Activated CD4-positive, CD25-positive, alpha-beta regulatory T cell treated with anti-CD3 and anti-CD28 coated beads, Interleukin-2, amount 50 U/mL, for 24 hours (primary cell): ENCODE measurements at regions not wholly inside any gene's neighbourhood (a gene's known extent, or its start where the extent isn't known, plus 50 kb on each side); places are given as distances from the start of the nearest gene placed in this dataset.
"Not testable (repeated sequence)": the region's sequence is repeated elsewhere in the genome, so short reads cannot be mapped to it uniquely, and the experiment has no call there.

Experiments used
- ATAC-seq, 2 donors: fragments of 150-1000 bp; cut with Tn5 transposase; one replicate each; pipeline ENCODE4 v1.10.0; 2021; ENCODE audit warnings: mild to moderate bottlenecking in 1 of 2, moderate library complexity in 1 of 2

DNA sequence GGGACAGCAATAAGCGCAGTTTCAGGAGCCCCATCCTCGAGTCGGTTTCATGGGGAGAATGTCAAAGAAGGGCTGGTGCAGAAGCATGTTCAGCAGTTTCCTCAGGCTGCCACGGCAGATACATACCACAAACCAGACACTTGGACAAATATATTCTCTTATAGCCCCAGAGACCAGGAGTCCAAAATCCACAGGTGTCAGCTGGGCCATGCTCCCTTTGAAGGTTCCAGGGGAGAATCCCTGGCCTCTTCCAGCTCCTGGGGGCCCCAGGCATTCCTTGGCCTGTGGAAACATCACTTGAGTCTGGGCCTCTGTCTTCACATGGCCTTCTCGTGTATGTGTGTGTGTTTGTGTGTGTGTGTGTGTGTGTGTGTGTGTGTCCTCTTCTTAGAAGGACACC is 164.1 kb downstream of the UQCRFS1 start:
- no peak for ATAC-seq

DNA sequence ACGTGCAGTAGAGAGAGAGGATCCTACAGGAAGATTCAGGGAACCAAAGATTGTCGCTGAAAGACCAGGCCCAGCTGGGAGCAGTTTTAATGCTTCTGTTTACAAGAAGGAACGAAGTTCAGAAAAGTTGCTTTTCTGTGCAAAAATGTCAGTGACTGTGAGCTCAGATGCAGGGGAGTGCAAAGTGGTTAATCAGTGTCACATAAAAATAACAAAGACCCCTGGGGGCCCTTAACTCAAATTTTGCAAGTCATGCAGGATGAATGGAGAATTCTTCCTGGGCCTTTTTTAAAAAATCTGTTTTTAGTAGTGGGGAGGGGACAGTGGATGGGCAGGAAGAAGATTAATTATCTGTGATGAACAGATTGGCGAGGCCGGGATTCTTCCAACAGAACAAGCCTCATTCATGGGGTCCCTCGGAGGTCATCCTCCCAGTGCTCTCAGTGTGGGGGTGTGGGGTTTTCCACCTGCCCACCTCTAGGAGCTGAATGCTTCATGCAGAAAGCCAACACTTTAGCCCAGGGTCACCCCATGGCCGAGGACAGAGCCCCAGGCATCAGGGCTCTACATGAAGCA is 167.2 kb downstream of the UQCRFS1 start:
- ATAC-seq, result no peak

DNA sequence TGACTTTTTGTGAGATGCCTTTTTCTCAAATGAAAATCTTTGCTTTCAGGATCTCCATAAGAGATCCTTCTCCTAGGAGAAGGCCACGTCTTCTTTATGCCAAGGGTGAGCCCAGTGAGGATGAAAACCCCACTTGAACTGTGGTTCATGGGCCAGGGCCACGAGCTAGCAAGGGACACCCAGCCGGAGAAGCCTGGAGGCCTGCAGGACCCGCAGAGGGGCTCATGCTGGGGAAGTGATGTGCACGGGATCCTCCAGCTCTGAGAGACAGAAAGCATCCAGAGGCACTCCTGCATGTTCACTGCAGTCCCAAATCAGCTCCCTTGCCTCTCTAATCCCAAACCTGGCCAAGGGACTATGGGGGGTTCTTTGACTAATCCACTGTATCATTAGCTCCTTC is 168.9 kb downstream of the UQCRFS1 start:
- no peak for ATAC-seq

DNA sequence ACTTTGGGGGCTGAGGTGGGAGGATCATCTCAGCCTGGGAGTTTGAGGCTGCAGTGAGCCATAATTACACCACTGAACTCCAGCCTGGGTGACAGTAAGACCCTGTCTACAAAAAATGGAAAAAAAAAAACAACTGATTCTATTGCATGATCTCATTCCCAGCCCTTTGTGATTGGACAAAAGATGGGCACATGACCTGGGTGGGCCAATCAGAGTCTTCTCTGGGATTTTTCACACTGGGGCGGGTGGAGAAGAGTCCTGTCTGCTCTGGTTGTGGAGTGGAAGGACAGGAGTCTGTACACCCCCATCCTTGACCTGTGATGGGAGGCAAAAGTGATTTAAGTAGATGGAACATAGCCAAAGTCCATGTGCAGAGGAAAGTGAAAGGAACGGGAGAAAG is 170.5 kb downstream of the UQCRFS1 start:
- no peak for ATAC-seq

DNA sequence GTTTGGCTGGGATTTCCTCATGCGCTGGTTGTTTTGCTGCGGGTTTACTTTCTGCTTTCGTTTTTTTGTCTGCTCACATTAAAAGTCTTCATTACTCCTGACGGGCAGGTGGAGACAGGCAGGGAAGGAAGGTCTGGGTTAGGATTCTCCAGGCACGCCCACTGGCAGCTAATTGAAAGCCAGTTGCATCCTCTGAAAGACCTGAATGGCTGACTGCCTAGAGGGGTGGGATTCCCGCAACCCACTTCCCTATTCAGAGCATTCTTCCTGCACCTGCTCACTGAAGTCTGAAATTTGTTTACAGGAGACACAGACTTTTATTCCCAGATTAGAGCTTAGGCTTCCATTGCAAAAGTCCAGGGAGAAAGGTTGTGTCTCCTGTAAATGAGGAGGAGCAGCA is 172.0 kb downstream of the UQCRFS1 start:
- ATAC-seq, result no peak

DNA sequence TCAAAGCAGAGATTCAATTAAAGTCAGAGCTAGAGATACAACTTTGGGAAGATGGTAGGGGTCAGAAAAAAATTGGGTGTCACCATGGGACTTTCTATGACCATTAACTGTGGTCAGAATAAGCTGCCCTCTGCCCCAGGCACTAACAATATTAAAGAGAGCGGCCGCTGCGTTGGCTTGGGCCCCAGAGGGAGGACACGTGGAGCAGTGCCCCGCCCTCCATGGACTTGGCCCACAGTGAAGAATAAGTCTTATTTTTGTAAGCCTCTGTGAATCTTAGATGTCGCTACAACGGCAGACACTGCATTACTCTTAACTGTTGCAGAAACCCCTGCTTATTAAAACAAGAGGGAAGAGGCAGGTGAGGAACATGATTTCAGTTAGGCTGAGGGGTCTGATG is 172.7 kb downstream of the UQCRFS1 start:
- ATAC-seq, result no peak

DNA sequence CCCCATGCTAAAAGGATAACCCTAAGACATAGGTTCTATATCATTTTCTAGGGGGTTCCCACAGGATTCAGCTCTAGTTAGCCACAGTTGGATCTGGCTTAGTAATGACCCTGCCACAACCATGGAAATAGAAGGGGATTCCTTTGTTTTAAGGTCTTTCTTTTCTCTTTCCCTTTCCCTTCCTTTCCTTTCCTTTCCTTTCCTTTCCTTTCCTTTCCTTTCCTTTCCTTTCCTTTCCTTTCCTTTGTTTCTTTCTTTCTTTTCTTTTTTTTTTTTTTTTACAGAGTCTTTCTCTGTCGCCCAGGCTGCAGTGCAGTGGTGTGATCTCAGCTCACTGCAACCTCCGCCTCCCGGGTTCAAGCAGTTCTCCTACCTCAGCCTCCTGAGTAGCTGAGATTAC is 173.9 kb downstream of the UQCRFS1 start:
- ATAC-seq, result not testable (repeated sequence)

DNA sequence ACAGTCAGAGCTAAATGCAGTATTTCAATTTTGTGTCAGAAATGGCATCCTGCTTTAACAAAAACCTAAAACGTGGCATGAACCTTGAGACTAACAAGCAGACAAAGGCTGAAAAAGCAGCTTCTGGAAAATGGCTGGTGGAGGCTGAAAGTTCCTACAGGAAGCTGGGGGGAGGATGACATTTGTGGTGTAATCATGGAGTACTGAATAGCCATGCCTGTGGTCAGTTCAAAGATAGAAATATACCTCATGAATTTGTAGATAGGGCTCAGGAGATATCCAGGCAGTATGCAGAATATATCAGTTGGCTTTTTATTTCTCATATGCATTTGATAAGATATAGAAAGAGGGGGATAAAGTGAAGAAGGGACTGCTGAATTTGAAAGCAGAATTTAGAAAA is 181.7 kb downstream of the UQCRFS1 start:
- no peak for ATAC-seq

DNA sequence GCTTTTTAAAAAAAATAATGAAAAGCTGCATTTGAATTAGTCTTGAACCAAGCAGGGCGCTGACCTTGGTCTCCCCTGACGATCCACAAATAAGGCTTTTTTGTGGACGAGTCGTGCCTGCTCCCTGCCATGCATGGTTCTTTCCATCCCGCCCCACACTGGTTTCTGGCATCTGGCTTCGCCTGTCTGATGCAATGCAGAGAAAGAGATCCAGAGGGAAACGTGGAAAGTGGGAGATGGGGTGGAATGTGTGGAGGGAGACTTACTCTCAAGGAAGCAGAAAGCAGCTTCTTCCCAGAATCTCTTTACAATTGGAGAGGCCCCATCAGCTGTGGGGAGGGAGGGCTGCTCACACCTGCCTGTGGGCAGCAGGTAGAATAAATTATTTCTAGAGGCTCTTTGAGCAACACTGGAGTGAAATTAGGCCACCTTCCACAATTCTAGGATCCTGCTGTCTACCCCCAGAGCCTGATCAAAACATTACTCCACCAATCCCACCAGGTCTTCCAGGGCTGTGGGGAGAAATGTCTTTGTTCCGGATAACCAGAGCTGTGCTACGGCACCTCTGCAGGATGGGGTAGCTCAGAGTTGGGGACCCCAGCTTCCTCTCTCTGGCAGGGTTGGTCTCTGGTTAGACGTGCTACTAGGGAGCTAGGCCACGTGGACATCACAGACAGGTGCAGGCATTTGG is 183.5 kb downstream of the UQCRFS1 start:
- no peak for ATAC-seq

DNA sequence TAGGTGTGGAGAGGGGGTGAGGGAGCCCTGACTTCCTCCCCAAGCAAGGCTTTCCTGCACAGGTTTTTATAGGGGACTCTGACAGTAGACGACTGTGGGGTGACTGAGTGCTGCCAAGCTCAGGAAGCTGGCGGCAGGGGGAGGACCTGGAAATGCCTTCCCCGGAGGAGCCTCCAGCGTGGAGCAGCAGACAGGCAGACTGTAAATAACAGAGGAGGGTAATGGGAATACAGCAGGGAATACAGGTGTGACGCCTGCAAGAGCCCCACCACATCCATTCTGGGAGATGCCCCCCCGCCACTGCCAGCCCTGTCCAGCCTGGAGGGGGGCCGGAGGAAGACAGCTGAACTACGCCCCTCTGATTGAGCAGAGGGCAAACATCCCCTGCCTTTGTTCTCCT is 190.4 kb downstream of the UQCRFS1 start:
- ATAC-seq, result no peak

DNA sequence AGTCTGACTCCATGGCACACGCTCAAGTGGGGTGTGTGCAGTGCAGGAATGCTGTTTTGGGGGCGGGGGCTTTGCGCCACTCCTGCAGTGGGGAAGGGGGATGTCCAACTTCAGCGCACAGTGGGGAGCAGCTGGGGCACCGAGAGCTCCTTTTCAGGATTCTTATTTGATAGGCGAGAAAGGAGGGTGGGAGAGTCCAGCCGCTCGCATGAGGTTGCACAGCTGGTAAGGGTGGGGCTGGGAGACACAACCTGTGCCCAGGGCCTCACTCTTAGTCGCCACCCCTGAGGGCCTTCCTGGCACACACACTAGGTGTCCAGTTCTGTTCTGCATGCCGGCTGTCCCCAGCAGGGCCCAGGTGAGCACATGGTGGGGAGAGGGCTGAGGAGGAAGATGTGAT is 190.8 kb downstream of the UQCRFS1 start:
- ATAC-seq, result no peak

DNA sequence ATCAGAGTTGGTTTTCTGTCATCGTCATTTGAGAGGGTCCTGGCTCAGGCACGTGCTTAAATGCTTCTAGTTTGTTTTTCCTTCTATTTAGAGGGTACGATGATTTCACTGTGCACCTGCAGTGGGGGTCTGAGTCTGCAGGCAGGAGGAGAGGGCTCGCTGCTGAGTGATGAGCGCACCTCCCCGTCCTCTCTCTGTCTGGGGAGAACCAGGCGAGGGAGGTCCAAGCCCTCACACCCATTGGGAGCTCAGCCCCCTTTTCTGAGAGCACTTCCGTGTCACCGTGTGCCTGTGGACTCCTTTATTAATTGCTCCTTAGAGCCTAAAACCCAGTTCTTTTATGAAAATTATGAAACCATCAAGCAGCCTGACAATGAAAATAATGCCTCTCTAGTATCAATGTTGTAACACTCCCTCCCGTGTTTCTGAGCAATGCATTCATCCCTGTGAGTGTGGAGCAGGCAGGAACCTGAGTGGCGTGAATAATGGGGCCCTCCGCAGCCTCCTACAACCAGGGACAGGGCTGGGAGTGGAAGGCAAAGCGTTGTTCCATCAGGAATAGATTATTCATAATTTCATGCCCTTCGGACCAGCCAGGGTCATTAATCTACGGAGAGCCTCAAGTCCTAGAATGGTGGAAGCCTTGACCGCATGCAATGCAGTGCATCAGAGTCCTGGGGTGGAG is 191.6 kb downstream of the UQCRFS1 start:
- ATAC-seq, result no peak

DNA sequence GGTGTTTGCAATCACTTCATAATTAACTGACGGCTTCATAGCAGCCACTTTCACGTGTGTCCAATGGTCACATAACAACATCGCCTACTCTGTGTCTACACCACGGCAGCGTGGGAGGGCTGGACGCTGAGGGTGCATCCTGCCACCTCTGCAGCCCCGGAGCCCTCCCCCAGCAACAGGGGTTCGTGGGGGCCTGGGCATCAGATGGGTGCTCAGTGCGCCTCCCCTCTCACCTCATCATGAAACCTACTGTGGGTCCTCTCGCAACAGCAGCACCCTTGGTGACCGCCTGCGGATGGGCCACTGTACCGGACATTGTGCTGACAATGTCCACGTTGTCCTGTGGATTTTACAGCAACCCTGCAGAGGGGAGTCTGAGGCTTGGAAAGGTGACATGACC is 193.5 kb downstream of the UQCRFS1 start:
- no peak for ATAC-seq

DNA sequence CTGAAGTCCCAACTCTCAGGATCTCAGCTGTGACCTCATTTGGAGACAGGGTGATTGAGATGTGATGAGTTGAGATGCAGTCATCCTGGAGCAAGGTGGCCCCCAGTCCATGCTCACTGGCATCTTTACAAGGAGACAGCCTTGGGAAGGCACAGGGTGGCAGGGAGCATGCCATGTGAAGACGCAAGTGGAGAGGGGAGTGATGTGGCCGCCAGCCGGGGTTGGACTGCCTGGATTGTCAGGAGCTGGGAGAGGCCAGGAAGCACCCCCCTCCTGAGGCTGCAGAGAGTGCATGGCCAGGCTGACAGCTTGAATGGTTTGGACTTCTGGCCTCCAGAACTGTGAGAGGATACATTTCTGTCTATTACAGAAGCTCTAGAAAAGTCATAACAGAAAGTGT is 194.4 kb downstream of the UQCRFS1 start:
- ATAC-seq, result no peak

DNA sequence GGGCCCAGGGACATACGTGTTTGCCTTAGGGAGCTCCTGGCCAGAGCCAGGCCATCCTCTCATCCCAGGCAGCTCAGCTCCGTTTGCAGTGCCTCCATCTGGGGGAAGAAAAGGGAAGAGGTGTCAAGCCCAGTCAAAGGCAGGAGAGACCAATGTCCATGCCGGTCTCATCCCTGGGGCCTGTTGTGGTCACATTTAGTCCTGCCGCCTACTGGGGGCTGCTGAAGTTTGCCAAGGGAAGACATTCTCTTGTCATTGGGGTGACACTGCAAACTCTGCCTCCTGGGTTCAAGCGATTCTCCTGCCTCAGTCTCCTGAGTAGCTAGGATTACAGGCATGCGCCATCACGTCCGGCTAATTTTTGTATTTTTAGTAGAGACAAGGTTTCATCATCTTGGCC is 195.2 kb downstream of the UQCRFS1 start:
- no peak for ATAC-seq

DNA sequence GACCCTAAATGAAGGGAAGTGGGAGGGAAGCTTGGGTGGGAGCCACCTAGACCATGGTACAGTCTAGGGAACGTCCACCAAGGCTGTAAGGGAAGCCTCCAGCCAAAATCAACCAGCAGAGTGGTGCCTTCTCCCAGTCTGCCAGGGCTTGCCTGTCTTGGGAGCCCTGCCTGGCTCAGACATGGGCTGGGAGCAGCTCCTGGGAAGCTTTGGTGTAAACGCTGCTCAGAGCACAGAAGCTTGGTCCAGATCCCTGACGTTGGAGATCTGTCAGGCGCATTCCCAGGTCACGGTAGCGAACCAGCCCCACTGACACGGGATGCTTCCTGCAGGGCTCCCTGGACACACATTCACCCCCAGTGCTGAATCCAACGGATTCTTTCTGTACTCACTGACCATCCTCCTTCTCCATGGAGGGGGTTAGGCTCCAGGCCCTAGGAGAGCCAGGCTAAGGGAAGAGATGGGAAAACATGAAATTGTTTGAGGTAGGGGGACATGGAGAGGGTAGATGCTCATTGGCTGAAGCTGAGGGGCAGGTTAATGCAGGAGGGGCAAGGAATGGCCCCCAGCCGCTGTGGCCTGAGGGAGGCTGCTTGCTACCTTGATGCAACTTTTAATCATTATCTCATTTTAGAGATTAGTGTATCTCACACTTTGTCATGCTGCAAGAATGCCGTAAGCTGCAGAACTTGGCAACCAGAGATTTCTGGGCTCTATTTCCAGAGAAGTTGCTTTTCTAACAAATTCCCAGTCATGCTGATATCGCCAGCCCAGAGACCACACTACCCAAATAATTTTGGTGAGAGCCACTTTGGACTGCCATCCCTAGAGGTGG is 195.8 kb downstream of the UQCRFS1 start:
- no peak for ATAC-seq

DNA sequence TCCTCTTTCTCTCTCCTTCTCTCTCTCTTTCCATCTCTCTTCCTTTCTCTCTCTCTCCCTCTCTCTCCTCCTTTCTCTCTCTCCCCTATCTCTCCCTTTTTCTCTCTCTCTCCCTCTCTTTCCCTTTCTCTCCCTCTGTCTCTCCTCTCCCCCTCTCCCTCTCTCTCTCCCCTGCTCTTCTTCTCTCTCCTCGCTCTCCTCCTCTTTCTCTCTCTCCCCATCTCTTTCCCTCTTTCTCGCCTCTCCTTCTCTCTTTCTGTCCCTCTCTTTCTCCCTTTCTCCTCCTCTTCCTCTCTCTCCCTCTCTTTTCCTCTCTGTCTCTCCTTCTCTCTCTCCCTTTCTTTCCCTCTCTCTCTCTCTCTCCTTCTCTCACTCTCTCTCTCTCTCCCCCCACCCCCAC is 196.6 kb downstream of the UQCRFS1 start:
- no peak for ATAC-seq

DNA sequence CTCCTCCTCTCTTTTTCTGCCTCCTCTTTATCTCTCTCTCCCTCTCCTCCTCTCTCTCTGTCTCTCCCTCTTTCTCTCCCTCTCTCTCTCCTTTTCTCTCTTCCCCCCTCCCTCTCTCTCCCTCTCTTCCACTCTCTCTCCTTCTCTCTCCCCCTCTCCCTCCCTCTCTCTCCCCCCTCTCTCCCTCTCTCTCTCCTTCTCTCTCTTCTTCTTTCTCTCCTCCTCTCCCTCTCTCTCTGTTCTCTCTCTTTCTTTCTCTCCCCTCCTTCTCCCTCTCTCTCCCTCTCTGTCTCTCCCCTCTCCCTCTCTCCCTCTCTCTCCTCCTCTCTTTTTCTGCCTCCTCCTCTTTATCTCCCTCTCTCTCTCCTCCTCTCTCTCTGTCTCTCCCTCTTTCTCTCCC is 197.4 kb downstream of the UQCRFS1 start:
- ATAC-seq, result no peak

DNA sequence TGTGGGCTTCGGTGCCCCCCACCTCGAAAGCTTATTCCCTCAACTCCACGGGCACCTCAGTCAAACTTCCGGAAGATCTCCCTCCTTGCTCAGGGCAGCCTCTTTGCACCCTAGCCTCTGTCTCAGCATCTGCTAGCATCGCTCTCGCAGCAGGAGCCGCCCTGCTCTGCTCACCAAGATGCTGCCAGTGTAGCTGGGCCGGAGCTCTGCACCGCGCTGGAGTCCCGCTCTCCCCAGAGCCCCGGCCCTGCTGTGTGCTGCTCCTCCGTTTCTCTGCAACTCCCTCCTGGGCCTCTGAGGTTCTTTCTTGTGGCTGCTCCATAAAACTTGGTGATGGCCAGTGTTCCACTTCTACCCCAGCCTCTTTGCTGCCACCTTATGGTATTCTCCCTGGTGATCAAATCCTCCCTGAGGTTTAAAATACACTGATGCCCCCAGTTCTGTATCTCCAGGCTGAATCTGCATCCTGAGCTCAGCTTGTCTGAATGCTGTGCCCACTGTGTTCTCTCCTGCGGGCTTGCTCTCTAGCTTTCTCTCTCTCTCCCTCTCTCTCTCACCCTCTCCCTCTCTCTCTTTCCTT is 198.0 kb downstream of the UQCRFS1 start:
- no peak for ATAC-seq

DNA sequence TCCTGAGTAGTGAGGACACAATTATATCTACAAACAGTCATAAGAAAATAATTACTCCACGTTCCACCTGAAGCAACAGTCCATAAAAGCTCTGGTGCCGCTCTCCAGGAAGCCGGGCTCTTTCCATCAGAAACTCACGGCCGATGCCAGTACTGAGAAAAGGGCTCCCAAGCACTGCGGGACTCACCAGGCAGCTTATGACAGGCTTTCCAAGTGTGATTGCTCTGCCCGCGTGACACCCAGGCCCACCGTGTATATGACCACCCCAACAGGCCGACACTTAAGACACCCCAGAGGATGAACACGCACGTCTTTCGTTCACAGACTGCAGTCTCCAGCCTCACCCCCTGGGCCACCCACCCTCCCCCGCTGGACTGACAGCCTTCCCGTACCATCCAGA is 199.0 kb downstream of the UQCRFS1 start:
- no peak for ATAC-seq

DNA sequence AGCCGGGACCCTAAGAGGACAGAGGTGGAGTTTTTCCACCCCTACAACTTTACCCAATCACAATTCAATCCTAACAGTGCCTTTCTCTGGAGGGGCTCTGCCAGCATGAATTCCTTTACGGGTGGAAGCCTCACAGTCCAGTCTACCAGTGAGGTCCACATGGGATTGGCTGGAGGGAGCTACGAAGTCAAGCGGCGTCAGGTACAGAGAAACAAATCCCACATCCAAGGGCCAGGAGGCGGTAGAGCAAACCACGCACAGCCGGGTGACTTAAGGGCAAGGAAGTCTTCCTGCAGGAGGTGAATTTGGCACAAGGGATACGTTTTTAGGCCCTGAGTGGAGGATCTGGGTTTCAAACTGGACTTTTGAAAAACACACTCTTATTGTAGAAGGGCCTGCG is 199.6 kb downstream of the UQCRFS1 start:
- ATAC-seq, result no peak

DNA sequence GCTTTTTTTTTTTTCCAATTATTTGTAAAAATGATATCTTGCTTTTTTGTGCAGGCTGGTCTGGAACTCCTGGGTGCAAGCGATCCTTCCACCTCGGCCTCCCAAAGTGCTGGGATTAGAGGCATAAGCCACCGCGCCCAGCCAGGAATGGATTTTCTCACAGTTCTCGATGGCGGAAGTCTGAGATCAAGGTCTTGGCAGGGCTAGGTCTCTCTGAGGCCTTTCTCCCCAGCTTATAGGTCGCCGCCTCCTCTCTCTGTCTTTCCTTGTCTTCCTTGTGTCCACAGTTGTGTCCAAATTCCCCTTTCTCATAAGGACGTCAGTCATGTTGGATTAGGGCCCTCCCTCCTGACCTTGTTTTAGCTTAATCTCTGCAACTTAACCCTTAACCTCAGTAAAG is 200.5 kb downstream of the UQCRFS1 start:
- no peak for ATAC-seq

DNA sequence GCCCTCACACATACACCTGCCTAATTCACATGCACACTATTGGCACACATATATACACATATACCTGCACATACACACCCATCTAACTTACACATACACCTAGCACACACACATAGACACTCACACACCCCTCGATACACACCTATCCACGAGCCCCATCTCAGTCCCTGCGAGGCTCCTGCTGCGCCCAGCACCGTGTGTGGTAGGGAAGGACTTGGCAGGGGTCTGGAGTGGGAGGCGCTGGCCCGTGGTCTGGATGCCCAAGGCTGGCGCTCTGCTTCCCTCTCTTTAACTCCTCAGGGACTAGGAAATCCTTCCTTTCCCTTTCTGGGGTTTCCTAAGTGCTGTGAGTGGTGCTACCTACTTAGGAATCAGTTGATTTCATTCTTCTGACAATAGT is 202.7 kb downstream of the UQCRFS1 start:
- no peak for ATAC-seq
